IMR-90 (cell line): ENCODE measurements at regions not wholly inside any gene's neighbourhood (a gene's known extent, or its start where the extent isn't known, plus 50 kb on each side); places are given as distances from the start of the nearest gene placed in this dataset.

Experiments
- ATAC-seq: fragments of 200-7000 bp; cut with Tn5 transposase; 2 replicates; pipeline ENCODE4 v1.9.1; 2020; ENCODE audit warnings: low read depth, mild to moderate bottlenecking, moderate library complexity
- BruUV-seq: library from RNA; stranded (reverse); fragments of 400-500 nt; replicated peaks from 2 replicates; lab custom pipeline; 2021; lab: Mats Ljungman, UMichigan
- CTCF ChIA-PET: fragments of 300-600 bp; formaldehyde crosslinking; extraction: SDS; loops from one replicate; lab custom pipeline; 2021; ENCODE audit warnings: antibody characterized with exemption; lab: Yijun Ruan, JAX
- POLR2A ChIA-PET: fragments of 300-600 bp; sonication (Branson Sonifier 250); formaldehyde crosslinking; loops from one replicate; lab custom pipeline; 2022; ENCODE audit warnings: antibody characterized with exemption; ENCODE audit not compliant: unreplicated experiment; lab: Charles Lee
- DNase-seq: peaks from one replicate; pipeline ENCODE4 v3.0.0; 2013
- H2AFZ ChIP-seq: replicated peaks from 2 replicates; pipeline ENCODE3; 2013; ENCODE audit warnings: low read length, mild to moderate bottlenecking; ENCODE audit not compliant: poor library complexity
- H2AK5ac ChIP-seq: 2 replicates; pipeline ENCODE4 v1.6.1; 2013; ENCODE audit warnings: low read depth, low read length, inconsistent platforms
- H2AK9ac ChIP-seq: replicated peaks from 2 replicates; pipeline ENCODE3; 2013; ENCODE audit warnings: mild to moderate bottlenecking, low read depth, low read length, moderate library complexity; ENCODE audit not compliant: poor library complexity
- H2BK120ac ChIP-seq: 2 replicates; pipeline ENCODE4 v1.6.1; 2013; ENCODE audit warnings: low read depth, low read length, inconsistent platforms
- H2BK15ac ChIP-seq: 3 replicates; pipeline ENCODE4 v1.6.1; 2013; ENCODE audit warnings: low read depth, low read length, inconsistent platforms
- H2BK20ac ChIP-seq: 2 replicates; pipeline ENCODE4 v1.6.1; 2013; ENCODE audit warnings: low read depth, mild to moderate bottlenecking, inconsistent platforms, low read length, moderate library complexity
- H2BK5ac ChIP-seq: 2 replicates; pipeline ENCODE4 v1.6.1; 2013; ENCODE audit warnings: mild to moderate bottlenecking, low read depth, low read length, inconsistent platforms; ENCODE audit not compliant: poor library complexity, severe bottlenecking
- H3K14ac ChIP-seq: replicated peaks from 2 replicates; pipeline ENCODE4 v1.6.1; 2013; ENCODE audit warnings: low read depth, low read length, inconsistent platforms
- H3K18ac ChIP-seq: 2 replicates; pipeline ENCODE4 v1.6.1; 2013; ENCODE audit warnings: low read depth, low read length, control low read depth
- H3K23ac ChIP-seq: 2 replicates; pipeline ENCODE4 v1.6.1; 2013; ENCODE audit warnings: low read depth, low read length, inconsistent platforms
- H3K27ac ChIP-seq: 2 replicates; pipeline ENCODE4 v1.5.1; 2013; ENCODE audit warnings: mild to moderate bottlenecking, control low read depth, low read length; ENCODE audit not compliant: insufficient read depth
- H3K27me3 ChIP-seq: 2 replicates; pipeline ENCODE4 v1.6.1; 2013; ENCODE audit warnings: low read length; ENCODE audit not compliant: control insufficient read depth, insufficient read depth
- H3K36me3 ChIP-seq: 2 replicates; pipeline ENCODE4 v1.6.1; 2013; ENCODE audit warnings: low read length, mixed read lengths; ENCODE audit not compliant: control insufficient read depth, insufficient read depth
- H3K4ac ChIP-seq: 2 replicates; pipeline ENCODE4 v1.6.1; 2013; ENCODE audit warnings: low read depth, low read length, inconsistent platforms
- H3K4me1 ChIP-seq: 2 replicates; pipeline ENCODE4 v1.6.1; 2013; ENCODE audit warnings: low read length, mixed read lengths; ENCODE audit not compliant: control insufficient read depth, insufficient read depth
- H3K4me2 ChIP-seq: 2 replicates; pipeline ENCODE4 v1.6.1; 2013; ENCODE audit warnings: low read depth, mild to moderate bottlenecking, control low read depth, low read length, moderate library complexity
- H3K4me3 ChIP-seq: 2 replicates; pipeline ENCODE4 v1.5.1; 2013; ENCODE audit warnings: low read depth, mild to moderate bottlenecking, control low read depth, low read length, moderate library complexity; ENCODE audit not compliant: insufficient read depth
- H3K56ac ChIP-seq: 2 replicates; pipeline ENCODE4 v1.6.1; 2013; ENCODE audit warnings: low read length, inconsistent platforms; ENCODE audit not compliant: insufficient read depth; ENCODE audit errors: extremely low read depth
- H3K79me1 ChIP-seq, 2 experiments: 2 replicates each; pipeline ENCODE4 v1.6.1; 2013; ENCODE audit warnings: low read length in 2 of 2, inconsistent platforms in 1 of 2, low read depth in 1 of 2
- H3K9ac ChIP-seq: 2 replicates; pipeline ENCODE4 v1.6.1; 2013; ENCODE audit warnings: low read depth, low read length, control low read depth
- H3K9me1 ChIP-seq: 2 replicates; pipeline ENCODE4 v1.6.1; 2013; ENCODE audit warnings: low read length, inconsistent platforms; ENCODE audit not compliant: insufficient read depth
- H3K9me3 ChIP-seq: 2 replicates; pipeline ENCODE4 v1.6.1; 2013; ENCODE audit warnings: low read length; ENCODE audit not compliant: control insufficient read depth, insufficient read depth
- H4K20me1 ChIP-seq: 2 replicates; pipeline ENCODE4 v1.6.1; 2013; ENCODE audit warnings: low read length, inconsistent platforms; ENCODE audit not compliant: insufficient read depth
- H4K5ac ChIP-seq: 2 replicates; pipeline ENCODE4 v1.6.1; 2013; ENCODE audit warnings: mild to moderate bottlenecking, low read depth, low read length, control low read depth
- H4K8ac ChIP-seq, 2 experiments: 2 replicates each; pipeline ENCODE4 v1.6.1; 2013; ENCODE audit warnings: low read depth in 2 of 2, low read length in 2 of 2, control low read depth in 1 of 2, inconsistent platforms in 1 of 2
- H4K91ac ChIP-seq: 2 replicates; pipeline ENCODE4 v1.6.1; 2013; ENCODE audit warnings: low read depth, low read length, inconsistent platforms; ENCODE audit not compliant: insufficient read depth
- BHLHE40 ChIP-seq: fragments of 150-350 bp; IDR thresholded peaks from 2 replicates; pipeline ENCODE4 v1.6.1; 2016; ENCODE audit warnings: mild to moderate bottlenecking, low read depth, low read length
- MAZ ChIP-seq: IDR thresholded peaks from 2 replicates; pipeline ENCODE4 v1.6.1; 2012; ENCODE audit warnings: low read depth, mild to moderate bottlenecking, low read length, improper control_type of control experiment, moderate library complexity, borderline replicate concordance
- POLR2A ChIP-seq: IDR thresholded peaks from 2 replicates; pipeline ENCODE4 v1.6.1; 2012; ENCODE audit warnings: mild to moderate bottlenecking, low read depth, low read length
- WGBS, 2 experiments: methylation state at CpG; one replicate each; pipeline versions ENCODE4 v1.1.5 to v1.1.7; 2013; ENCODE audit warnings: missing lambda C conversion rate in 2 of 2; ENCODE audit not compliant: insufficient read length in 1 of 2; ENCODE audit errors: extremely low coverage in 2 of 2; 5-methylcytosine and 5-hydroxymethylcytosine counted together
- dilution Hi-C: fragments of 300-500 bp; cut with HindIII; formaldehyde crosslinking; loops from one replicate; pipeline ENCODE4 v1.14.3; 2018; ENCODE audit warnings: low sequenced_read_pairs; ENCODE audit not compliant: unreplicated experiment
- in situ Hi-C: fragments of 300-500 bp; cut with MboI; formaldehyde crosslinking; loops from 3 replicates; pipeline ENCODE4 v1.14.3; 2019; ENCODE audit warnings: low sequenced_read_pairs, inconsistent platforms, mixed read lengths
- intact Hi-C: fragments of 100-400 bp; cut with micrococcal nuclease; formaldehyde crosslinking; loops from 2 replicates; pipeline ENCODE4 v1.10.0; 2022
- TF ChIP-seq, protein P1 (sequence below): fragments of 150-350 bp; IDR thresholded peaks from 2 replicates; pipeline ENCODE4 v1.6.1; 2016; ENCODE audit warnings: low read depth, mild to moderate bottlenecking, low read length, moderate library complexity, borderline replicate concordance

DNA sequence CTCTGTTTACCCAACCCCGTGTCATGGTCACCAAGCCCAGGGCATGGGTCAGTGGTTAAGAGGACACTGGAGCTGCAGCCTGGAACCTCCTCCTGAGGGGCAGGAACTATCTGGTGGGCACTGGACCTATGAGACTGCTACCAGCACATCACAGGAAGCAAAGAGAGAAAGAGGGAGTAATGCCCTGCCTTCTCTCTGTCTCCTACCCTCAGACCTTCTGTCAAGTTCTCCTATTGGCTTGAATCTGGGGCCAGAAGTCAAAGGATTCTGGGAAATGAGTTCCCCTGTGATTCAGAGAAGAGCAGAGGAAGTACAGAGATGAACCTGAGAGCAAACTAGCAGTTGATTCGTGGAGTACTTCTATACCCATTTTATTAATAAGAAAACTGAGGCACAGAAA, 123.0 kb upstream of the GNAO1 start:
- no peak for DNase-seq
- CTCF ChIA-PET: no interaction called here
- Histone ChIP-seq H3K9me1 (no peaks in the 10 kb centered on the region), H2BK120ac (no peak overlapping the region), H3K4ac (no peak overlapping the region), H3K27ac (no peak overlapping the region), H4K91ac (no peak overlapping the region), H2BK5ac (no peak overlapping the region), H3K36me3 (no peaks in the 10 kb centered on the region), H3K9me3 (no peaks in the 10 kb centered on the region), H3K23ac (no peak overlapping the region), H3K79me1 (no peaks in the 10 kb centered on the region), H2AK5ac (no peak overlapping the region), H3K14ac (no peak overlapping the region), H4K8ac (no peak overlapping the region), H2BK20ac (no peak overlapping the region), H3K27me3 (no peaks in the 10 kb centered on the region), H4K20me1 (no peaks in the 10 kb centered on the region), H3K4me3 (no peak overlapping the region), H2BK15ac (no peak overlapping the region), H3K4me2 (no peak overlapping the region), H3K9ac (no peak overlapping the region), H3K4me1 (no peaks in the 10 kb centered on the region), H3K56ac (no peak overlapping the region), H4K5ac (no peak overlapping the region), H2AK9ac (no peak overlapping the region), H3K18ac (no peak overlapping the region), H2AFZ (no peak overlapping the region)
- no peak for ATAC-seq
- intact Hi-C loops: no loop called here
- no peak for TF ChIP-seq POLR2A
- TF ChIP-seq, protein P1, sequence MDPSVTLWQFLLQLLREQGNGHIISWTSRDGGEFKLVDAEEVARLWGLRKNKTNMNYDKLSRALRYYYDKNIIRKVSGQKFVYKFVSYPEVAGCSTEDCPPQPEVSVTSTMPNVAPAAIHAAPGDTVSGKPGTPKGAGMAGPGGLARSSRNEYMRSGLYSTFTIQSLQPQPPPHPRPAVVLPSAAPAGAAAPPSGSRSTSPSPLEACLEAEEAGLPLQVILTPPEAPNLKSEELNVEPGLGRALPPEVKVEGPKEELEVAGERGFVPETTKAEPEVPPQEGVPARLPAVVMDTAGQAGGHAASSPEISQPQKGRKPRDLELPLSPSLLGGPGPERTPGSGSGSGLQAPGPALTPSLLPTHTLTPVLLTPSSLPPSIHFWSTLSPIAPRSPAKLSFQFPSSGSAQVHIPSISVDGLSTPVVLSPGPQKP: no peak
- no peak for TF ChIP-seq BHLHE40
- TF ChIP-seq MAZ: no peak
- BruUV-seq: no TSS peak
- no CpG with 5 or more reads among the region's 2 CpGs for WGBS, 2 experiments
- dilution Hi-C loops: no loop called here
- in situ Hi-C loops: no loop called here
- POLR2A ChIA-PET: no interaction called here
